ENCODE measurements at regions not wholly inside any gene's neighbourhood (a gene's known extent, or its start where the extent isn't known, plus 50 kb on each side); places are given as distances from the start of the nearest gene placed in this dataset.
"Not testable (repeated sequence)": the region's sequence is repeated elsewhere in the genome, so short reads cannot be mapped to it uniquely, and the experiment has no call there.

DNA sequence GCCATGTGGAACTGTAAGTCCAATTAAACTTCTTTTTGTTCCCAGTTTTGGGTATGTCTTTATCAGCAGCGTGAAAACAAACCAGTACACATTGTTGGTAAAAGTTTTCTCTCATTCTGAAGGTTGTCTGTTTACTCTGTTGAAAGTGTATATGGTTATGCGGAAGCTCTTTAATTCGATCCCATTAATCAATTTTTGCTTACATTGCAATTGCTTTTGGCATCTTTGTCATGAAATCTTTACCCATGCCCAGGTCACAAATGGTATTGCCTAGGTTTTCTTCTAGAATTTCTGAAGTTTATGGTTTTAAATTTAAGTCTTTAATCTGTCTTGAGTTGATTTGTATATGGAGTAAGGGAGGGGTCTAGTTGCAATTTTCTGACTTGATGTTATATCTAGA is 1901.9 kb downstream of the MAT2B start:
- DNase-seq (no peak), ATAC-seq (no peak)
- no peak overlapping the region for H3K4me3 ChIP-seq (ENCODE audit: low read length)
- Mint-ChIP-seq H3K4me1 (no peaks in the 10 kb centered on the region), H3K36me3 (peaks cover 14% of the 10 kb centered on the region), H3K4me3 (no peak overlapping the region), H3K9me3 (peaks cover 12 to 29% of the 10 kb centered on the region in 2 donors), H3K27ac (no peak overlapping the region), H3K27me3 (ENCODE audit: low read depth in 2 of 2) (no peaks in the 10 kb centered on the region)
- TF ChIP-seq, protein P1, sequence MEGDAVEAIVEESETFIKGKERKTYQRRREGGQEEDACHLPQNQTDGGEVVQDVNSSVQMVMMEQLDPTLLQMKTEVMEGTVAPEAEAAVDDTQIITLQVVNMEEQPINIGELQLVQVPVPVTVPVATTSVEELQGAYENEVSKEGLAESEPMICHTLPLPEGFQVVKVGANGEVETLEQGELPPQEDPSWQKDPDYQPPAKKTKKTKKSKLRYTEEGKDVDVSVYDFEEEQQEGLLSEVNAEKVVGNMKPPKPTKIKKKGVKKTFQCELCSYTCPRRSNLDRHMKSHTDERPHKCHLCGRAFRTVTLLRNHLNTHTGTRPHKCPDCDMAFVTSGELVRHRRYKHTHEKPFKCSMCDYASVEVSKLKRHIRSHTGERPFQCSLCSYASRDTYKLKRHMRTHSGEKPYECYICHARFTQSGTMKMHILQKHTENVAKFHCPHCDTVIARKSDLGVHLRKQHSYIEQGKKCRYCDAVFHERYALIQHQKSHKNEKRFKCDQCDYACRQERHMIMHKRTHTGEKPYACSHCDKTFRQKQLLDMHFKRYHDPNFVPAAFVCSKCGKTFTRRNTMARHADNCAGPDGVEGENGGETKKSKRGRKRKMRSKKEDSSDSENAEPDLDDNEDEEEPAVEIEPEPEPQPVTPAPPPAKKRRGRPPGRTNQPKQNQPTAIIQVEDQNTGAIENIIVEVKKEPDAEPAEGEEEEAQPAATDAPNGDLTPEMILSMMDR (IDR thresholded peaks at IDR 0.05) = no peak
- peaks cover 2% of the 10 kb centered on the region for H3K9me3 ChIP-seq (ENCODE audit: control insufficient read depth, insufficient read depth, low read length)
- no peaks in the 10 kb centered on the region for H3K4me1 ChIP-seq (ENCODE audit: control insufficient read depth, insufficient read depth, low read length)
- H3K27ac ChIP-seq (ENCODE audit: low read length) = no peak overlapping the region
- intact Hi-C loops (cut with micrococcal nuclease) = no loop called here
- 90% methylated on average over 1 of the region's 3 CpGs for WGBS (ENCODE audit: insufficient coverage)
- H3K27me3 ChIP-seq (ENCODE audit: control insufficient read depth, insufficient read depth, low read length) = no peaks in the 10 kb centered on the region
- H3K36me3 ChIP-seq (ENCODE audit: control insufficient read depth, insufficient read depth, low read length) = no peaks in the 10 kb centered on the region

DNA sequence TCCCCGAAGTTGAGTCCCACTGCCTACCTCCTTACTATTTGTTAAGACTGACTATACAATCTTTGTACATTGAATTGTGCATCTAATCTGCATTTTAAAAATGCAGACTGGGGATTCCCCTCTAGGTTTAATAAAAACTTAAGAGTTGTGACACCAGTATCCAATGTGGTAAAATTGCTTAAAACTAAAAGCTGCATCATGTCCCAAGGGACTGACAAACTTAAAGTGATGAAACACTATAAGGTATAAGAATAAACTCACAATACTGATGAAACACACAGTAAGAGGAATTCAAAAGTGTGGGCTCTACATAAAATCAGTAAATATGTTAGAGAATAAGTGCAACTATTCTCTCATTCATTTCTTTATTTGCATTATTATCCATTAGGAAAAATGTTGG is 1905.1 kb downstream of the MAT2B start:
- Histone ChIP-seq H3K27ac (ENCODE audit: low read length) (no peak overlapping the region), H3K4me1 (ENCODE audit: control insufficient read depth, insufficient read depth, low read length) (no peaks in the 10 kb centered on the region), H3K36me3 (ENCODE audit: control insufficient read depth, insufficient read depth, low read length) (no peaks in the 10 kb centered on the region), H3K27me3 (ENCODE audit: control insufficient read depth, insufficient read depth, low read length) (no peaks in the 10 kb centered on the region), H3K9me3 (ENCODE audit: control insufficient read depth, insufficient read depth, low read length) (peaks cover 2% of the 10 kb centered on the region), H3K4me3 (ENCODE audit: low read length) (no peak overlapping the region)
- Mint-ChIP-seq H3K27me3 (ENCODE audit: low read depth in 2 of 2) (no peaks in the 10 kb centered on the region), H3K27ac (no peak overlapping the region), H3K4me1 (no peaks in the 10 kb centered on the region), H3K9me3 (peaks cover 18 to 36% of the 10 kb centered on the region in 2 donors), H3K36me3 (peaks cover 14% of the 10 kb centered on the region), H3K4me3 (no peak overlapping the region)
- TF ChIP-seq, protein P1 (IDR thresholded peaks at IDR 0.05) = no peak
- 100% methylated on average over 1 of the region's 1 CpG for WGBS (ENCODE audit: insufficient coverage)
- ATAC-seq = no peak
- intact Hi-C loops (cut with micrococcal nuclease) = no loop called here
- no peak for DNase-seq

DNA sequence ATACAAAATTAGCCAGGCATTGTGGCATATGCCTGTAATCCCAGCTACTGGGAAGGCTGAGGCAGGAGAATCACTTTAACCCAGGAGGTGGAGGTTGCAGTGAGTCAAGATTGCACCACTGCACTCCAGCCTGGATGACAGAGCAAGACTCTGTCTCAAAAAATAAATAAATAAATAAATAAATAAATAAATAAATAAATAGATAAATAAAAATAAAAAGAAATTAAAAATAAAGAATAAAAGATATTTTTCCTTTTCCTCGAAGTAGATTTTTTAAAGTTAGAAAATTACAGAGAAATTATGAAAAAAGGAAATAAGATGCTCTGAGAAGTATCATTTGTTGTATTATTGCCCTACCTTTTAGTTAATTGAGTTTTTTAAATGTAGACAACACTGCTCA is 1906.1 kb downstream of the MAT2B start:
- Mint-ChIP-seq H3K9me3 (peaks cover 15 to 31% of the 10 kb centered on the region in 2 donors), H3K36me3 (peaks cover 14% of the 10 kb centered on the region)
- ATAC-seq; H3K36me3 ChIP-seq (ENCODE audit: control insufficient read depth, insufficient read depth, low read length); H3K27me3 Mint-ChIP-seq (ENCODE audit: low read depth in 2 of 2); H3K27ac ChIP-seq (ENCODE audit: low read length); H3K9me3 ChIP-seq (ENCODE audit: control insufficient read depth, insufficient read depth, low read length); H3K4me3 Mint-ChIP-seq; H3K27ac Mint-ChIP-seq; H3K27me3 ChIP-seq (ENCODE audit: control insufficient read depth, insufficient read depth, low read length); DNase-seq; H3K4me1 ChIP-seq (ENCODE audit: control insufficient read depth, insufficient read depth, low read length); H3K4me3 ChIP-seq (ENCODE audit: low read length); H3K4me1 Mint-ChIP-seq; intact Hi-C loops (cut with micrococcal nuclease): not testable (repeated sequence)
- WGBS (ENCODE audit: insufficient coverage) = no CpG with 5 or more reads among the region's 1 CpG

DNA sequence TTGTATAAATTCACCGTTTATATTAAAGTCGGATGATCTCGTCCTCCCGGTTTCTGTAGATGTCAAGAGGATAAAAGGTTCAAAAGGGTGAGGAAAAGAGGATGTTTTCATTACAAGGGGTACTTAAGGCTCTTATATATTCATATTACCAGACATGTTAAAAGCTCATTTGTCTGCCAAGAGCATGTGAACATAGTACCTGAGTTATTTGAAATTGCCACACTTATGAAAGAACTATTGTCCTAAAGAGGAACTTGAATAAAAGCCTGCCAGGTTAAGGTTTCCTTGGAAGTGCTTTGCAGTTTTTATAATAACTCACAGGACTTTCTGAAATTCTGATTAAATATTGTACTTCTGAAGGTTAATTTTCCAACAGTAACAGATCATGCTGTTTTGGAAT is 1915.1 kb downstream of the MAT2B start:
- Mint-ChIP-seq H3K27ac (no peak overlapping the region), H3K4me1 (no peaks in the 10 kb centered on the region), H3K27me3 (ENCODE audit: low read depth in 2 of 2) (no peaks in the 10 kb centered on the region), H3K4me3 (no peak overlapping the region), H3K9me3 (peaks cover 4 to 6% of the 10 kb centered on the region in 2 donors), H3K36me3 (no peaks in the 10 kb centered on the region)
- intact Hi-C loops (cut with micrococcal nuclease) = no loop called here
- Histone ChIP-seq H3K4me3 (ENCODE audit: low read length) (no peak overlapping the region), H3K4me1 (ENCODE audit: control insufficient read depth, insufficient read depth, low read length) (no peaks in the 10 kb centered on the region), H3K27ac (ENCODE audit: low read length) (no peak overlapping the region), H3K36me3 (ENCODE audit: control insufficient read depth, insufficient read depth, low read length) (no peaks in the 10 kb centered on the region), H3K9me3 (ENCODE audit: control insufficient read depth, insufficient read depth, low read length) (peaks cover 2% of the 10 kb centered on the region), H3K27me3 (ENCODE audit: control insufficient read depth, insufficient read depth, low read length) (no peaks in the 10 kb centered on the region)
- TF ChIP-seq, protein P1 (IDR thresholded peaks at IDR 0.05) = no peak
- no peak for DNase-seq
- 95% methylated on average over 4 of the region's 4 CpGs for WGBS (ENCODE audit: insufficient coverage)
- ATAC-seq = no peak

All from natural killer cell (primary cell).